CD4-positive, alpha-beta memory T cell (primary cell): ENCODE measurements at regions not wholly inside any gene's neighbourhood (a gene's known extent, or its start where the extent isn't known, plus 50 kb on each side); places are given as distances from the start of the nearest gene placed in this dataset.
"Not testable (repeated sequence)": the region's sequence is repeated elsewhere in the genome, so short reads cannot be mapped to it uniquely, and the experiment has no call there.

Source experiments
- CTCF ChIA-PET: fragments of 350-600 bp; sonication (Branson Sonifier 250); formaldehyde crosslinking; loops from one replicate; lab custom pipeline; 2021; ENCODE audit warnings: inconsistent platforms; ENCODE audit not compliant: partially characterized antibody; lab: Charles Lee
- POLR2A ChIA-PET: fragments of 350-600 bp; sonication (Branson Sonifier 250); formaldehyde crosslinking; loops from one replicate; lab custom pipeline; 2021; ENCODE audit not compliant: partially characterized antibody; lab: Charles Lee
- DNase-seq, 5 donors: peaks; one replicate each; pipeline versions ENCODE4 v3.0.0 to v3.0.0-alpha.2; 2020 to 2022; ENCODE audit warnings: mixed read lengths in 1 of 5
- H3K27ac ChIP-seq: one replicate; pipeline ENCODE4 v1.7.0; 2013; ENCODE audit warnings: low read depth, low read length
- H3K27me3 ChIP-seq: 2 replicates; pipeline ENCODE4 v1.7.0; 2013; ENCODE audit warnings: mild to moderate bottlenecking, low read length, moderate library complexity; ENCODE audit not compliant: insufficient read depth
- H3K36me3 ChIP-seq: 2 replicates; pipeline ENCODE4 v1.7.0; 2013; ENCODE audit warnings: mild to moderate bottlenecking, low read length, moderate library complexity; ENCODE audit not compliant: insufficient read depth
- H3K4me1 ChIP-seq: 2 replicates; pipeline ENCODE4 v1.7.0; 2013; ENCODE audit warnings: mild to moderate bottlenecking, low read length, moderate library complexity; ENCODE audit not compliant: insufficient read depth
- H3K4me3 ChIP-seq, 2 donors: one replicate each; pipeline ENCODE4 v1.7.0; 2013; ENCODE audit warnings: low read length in 2 of 2, mild to moderate bottlenecking in 1 of 2
- H3K9me3 ChIP-seq, 2 donors: one replicate each; pipeline ENCODE4 v1.7.0; 2013; ENCODE audit warnings: low read length in 2 of 2, control low read depth in 1 of 2; ENCODE audit not compliant: control insufficient read depth in 1 of 2
- H3K27ac Mint-ChIP-seq, 7 donors: one replicate each; pipeline ENCODE4 v1.8.0; 2020 to 2021; ENCODE audit warnings: mixed read lengths in 7 of 7, mild to moderate bottlenecking in 6 of 7, inconsistent platforms in 3 of 7, moderate library complexity in 3 of 7
- H3K27me3 Mint-ChIP-seq, 2 donors: one replicate each; pipeline ENCODE4 v1.8.0; 2020 to 2021; ENCODE audit warnings: mixed read lengths in 2 of 2
- H3K36me3 Mint-ChIP-seq, 2 donors: one replicate each; pipeline ENCODE4 v1.8.0; 2020 to 2021; ENCODE audit warnings: mixed read lengths in 2 of 2, inconsistent platforms in 1 of 2, mild to moderate bottlenecking in 1 of 2
- H3K4me1 Mint-ChIP-seq, 4 donors: one replicate each; pipeline ENCODE4 v1.8.0; 2020 to 2021; ENCODE audit warnings: mixed read lengths in 4 of 4, mild to moderate bottlenecking in 1 of 4
- H3K4me3 Mint-ChIP-seq, 8 donors: one replicate each; pipeline ENCODE4 v1.8.0; 2020 to 2021; ENCODE audit warnings: mixed read lengths in 8 of 8, mild to moderate bottlenecking in 7 of 8, moderate library complexity in 6 of 8, inconsistent platforms in 3 of 8
- H3K9me3 Mint-ChIP-seq, 8 donors: one replicate each; pipeline ENCODE4 v1.8.0; 2020 to 2021; ENCODE audit warnings: mixed read lengths in 8 of 8, mild to moderate bottlenecking in 5 of 8, inconsistent platforms in 3 of 8, moderate library complexity in 1 of 8
- intact Hi-C: fragments of 100-400 bp; cut with micrococcal nuclease; formaldehyde crosslinking; loops from one replicate; pipeline ENCODE4 v1.15.1; 2023

- no peaks in the 10 kb centered on the region for H3K9me3 ChIP-seq
- DNase-seq: no peak
- H3K4me3 ChIP-seq: no peak overlapping the region
- H3K27me3 ChIP-seq: no peaks in the 10 kb centered on the region
- H3K4me1 ChIP-seq: no peaks in the 10 kb centered on the region
- Mint-ChIP-seq H3K4me1 (no peaks in the 10 kb centered on the region), H3K9me3 (peaks cover 1 to 25% (median 8%) of the 10 kb centered on the region in 8 donors), H3K27me3 (no peaks in the 10 kb centered on the region), H3K4me3 (no peak overlapping the region), H3K36me3 (no peaks in the 10 kb centered on the region), H3K27ac (no peak overlapping the region)
- ChIA-PET CTCF (no interaction called here), POLR2A (no interaction called here)
- no peaks in the 10 kb centered on the region for H3K36me3 ChIP-seq
- H3K27ac ChIP-seq: no peak overlapping the region
- intact Hi-C loops: no loop called here
Observed at GRCh38 chr2:77578354-77578753, 56.2 kb upstream of the LRRTM4 start.

- Mint-ChIP-seq H3K9me3 (peaks cover 1 to 25% (median 10%) of the 10 kb centered on the region in 8 donors), H3K27ac (no peak overlapping the region), H3K27me3 (no peaks in the 10 kb centered on the region), H3K4me3 (no peak overlapping the region), H3K4me1 (no peaks in the 10 kb centered on the region), H3K36me3 (no peaks in the 10 kb centered on the region)
- Histone ChIP-seq H3K27ac (no peak overlapping the region), H3K4me3 (no peak overlapping the region), H3K9me3 (no peaks in the 10 kb centered on the region), H3K4me1 (no peaks in the 10 kb centered on the region), H3K27me3 (no peaks in the 10 kb centered on the region), H3K36me3 (no peaks in the 10 kb centered on the region)
- intact Hi-C loops: no loop called here
- no peak for DNase-seq
- POLR2A ChIA-PET: no interaction called here
- CTCF ChIA-PET: no interaction called here
Observed at GRCh38 chr2:77579076-77579769, 57.0 kb upstream of the LRRTM4 start.

- Mint-ChIP-seq H3K4me1 (no peaks in the 10 kb centered on the region), H3K27me3 (no peaks in the 10 kb centered on the region), H3K9me3 (peaks cover 3 to 33% (median 14%) of the 10 kb centered on the region in 8 donors), H3K36me3 (no peaks in the 10 kb centered on the region), H3K4me3 (no peak overlapping the region), H3K27ac (no peak overlapping the region)
- Histone ChIP-seq H3K4me3 (no peak overlapping the region), H3K27ac (no peak overlapping the region), H3K9me3 (no peaks in the 10 kb centered on the region), H3K36me3 (no peaks in the 10 kb centered on the region), H3K27me3 (no peaks in the 10 kb centered on the region), H3K4me1 (no peaks in the 10 kb centered on the region)
- CTCF ChIA-PET: no interaction called here
- intact Hi-C loops: no loop called here
- POLR2A ChIA-PET: no interaction called here
- DNase-seq: no peak
Observed at GRCh38 chr2:77588438-77588837, 66.3 kb upstream of the LRRTM4 start.

- Mint-ChIP-seq H3K27ac (no peak overlapping the region), H3K9me3 (peaks cover 3 to 26% (median 11%) of the 10 kb centered on the region in 8 donors), H3K4me3 (no peak overlapping the region), H3K4me1 (peaks cover 0 to 3% (median 0%) of the 10 kb centered on the region in 4 donors), H3K36me3 (no peaks in the 10 kb centered on the region), H3K27me3 (no peaks in the 10 kb centered on the region)
- no peaks in the 10 kb centered on the region for H3K4me1 ChIP-seq
- ChIA-PET POLR2A (no interaction called here), CTCF (no interaction called here)
- DNase-seq: no peak
- H3K4me3 ChIP-seq: no peak overlapping the region
- no peak overlapping the region for H3K27ac ChIP-seq
- H3K27me3 ChIP-seq: no peaks in the 10 kb centered on the region
- no peaks in the 10 kb centered on the region for H3K9me3 ChIP-seq
- no peaks in the 10 kb centered on the region for H3K36me3 ChIP-seq
- intact Hi-C loops: no loop called here
Observed at GRCh38 chr2:77590298-77590917, 68.2 kb upstream of the LRRTM4 start.

GRCh38 chr2:77592955-77593354 is 70.8 kb upstream of the LRRTM4 start:
- CTCF ChIA-PET: not testable (repeated sequence)

GRCh38 chr2:77602771-77603170 is 80.6 kb upstream of the LRRTM4 start:
- intact Hi-C loops: no loop called here

More at GRCh38 chr2:77592955-77593354, 70.8 kb upstream of the LRRTM4 start:
- H3K36me3 Mint-ChIP-seq, H3K27ac Mint-ChIP-seq, intact Hi-C loops, DNase-seq, H3K4me3 ChIP-seq, H3K4me1 Mint-ChIP-seq, H3K4me3 Mint-ChIP-seq, POLR2A ChIA-PET, H3K9me3 ChIP-seq, H3K27me3 Mint-ChIP-seq, H3K4me1 ChIP-seq, H3K27me3 ChIP-seq, H3K27ac ChIP-seq, H3K36me3 ChIP-seq: not testable (repeated sequence)
- peaks cover 3 to 22% (median 10%) of the 10 kb centered on the region in 8 donors for H3K9me3 Mint-ChIP-seq

GRCh38 chr2:77604953-77605929 is 83.1 kb upstream of the LRRTM4 start:
- no peak overlapping the region for H3K27ac ChIP-seq
- H3K27me3 ChIP-seq: no peaks in the 10 kb centered on the region
- intact Hi-C loops: no loop called here
- POLR2A ChIA-PET: no interaction called here
- no peaks in the 10 kb centered on the region for H3K27me3 Mint-ChIP-seq
- peaks cover 0 to 6% of the 10 kb centered on the region in 2 donors for H3K9me3 ChIP-seq
- peaks cover 0 to 17% (median 8%) of the 10 kb centered on the region in 8 donors for H3K9me3 Mint-ChIP-seq
- CTCF ChIA-PET: no interaction called here
- H3K4me1 Mint-ChIP-seq: no peaks in the 10 kb centered on the region
- H3K4me3 ChIP-seq: no peak overlapping the region
- no peaks in the 10 kb centered on the region for H3K36me3 ChIP-seq
- no peak overlapping the region for H3K27ac Mint-ChIP-seq
- no peak overlapping the region for H3K4me3 Mint-ChIP-seq
- no peak for DNase-seq
- H3K36me3 Mint-ChIP-seq: no peaks in the 10 kb centered on the region
- H3K4me1 ChIP-seq: no peaks in the 10 kb centered on the region

More at GRCh38 chr2:77602771-77603170, 80.6 kb upstream of the LRRTM4 start:
- H3K36me3 Mint-ChIP-seq: no peaks in the 10 kb centered on the region
- Histone ChIP-seq H3K27ac (no peak overlapping the region), H3K4me3 (no peak overlapping the region), H3K4me1 (no peaks in the 10 kb centered on the region), H3K27me3 (no peaks in the 10 kb centered on the region), H3K9me3 (no peaks in the 10 kb centered on the region), H3K36me3 (no peaks in the 10 kb centered on the region)
- POLR2A ChIA-PET: no interaction called here
- H3K27me3 Mint-ChIP-seq: no peaks in the 10 kb centered on the region
- H3K4me1 Mint-ChIP-seq: no peaks in the 10 kb centered on the region
- H3K27ac Mint-ChIP-seq: no peak overlapping the region
- CTCF ChIA-PET: no interaction called here
- peaks cover 0 to 12% (median 8%) of the 10 kb centered on the region in 8 donors for H3K9me3 Mint-ChIP-seq
- no peak for DNase-seq
- no peak overlapping the region for H3K4me3 Mint-ChIP-seq
